ENCODE measurements at regions not wholly inside any gene's neighbourhood (a gene's known extent, or its start where the extent isn't known, plus 50 kb on each side); places are given as distances from the start of the nearest gene placed in this dataset.

GRCh38 chrX:150143721-150144440, 205.6 kb upstream of the EOLA2 start:
- no peak for DNase-seq

- peak; percentile 25 for DNase-seq
These were observed 208.1 kb upstream of the EOLA2 start for GRCh38 chrX:150146271-150146896.

- no peak for DNase-seq
These were observed 210.7 kb upstream of the EOLA2 start for GRCh38 chrX:150148749-150149672.

- DNase-seq = no peak
These were observed 211.9 kb upstream of the EOLA2 start for GRCh38 chrX:150150076-150150779.

GRCh38 chrX:150150780-150151125, 212.4 kb upstream of the MAMLD1 start:
- no peak for DNase-seq

- no peak for DNase-seq
These were observed 211.1 kb upstream of the MAMLD1 start for GRCh38 chrX:150152036-150152435.

- no peak for DNase-seq
These were observed 210.6 kb upstream of the MAMLD1 start for GRCh38 chrX:150152546-150152945.

- no peak for DNase-seq
These were observed 207.6 kb upstream of the MAMLD1 start for GRCh38 chrX:150155436-150156035.

- DNase-seq = no peak
These were observed 206.5 kb upstream of the MAMLD1 start for GRCh38 chrX:150156615-150157014.

- no peak for DNase-seq
These were observed 205.8 kb upstream of the MAMLD1 start for GRCh38 chrX:150157291-150157690.

GRCh38 chrX:150158554-150159332, 204.4 kb upstream of the MAMLD1 start:
- no peak for DNase-seq

GRCh38 chrX:150159537-150159936, 203.6 kb upstream of the MAMLD1 start:
- DNase-seq = no peak

GRCh38 chrX:150160656-150161055, 202.5 kb upstream of the MAMLD1 start:
- DNase-seq = no peak

- no peak for DNase-seq
These were observed 201.9 kb upstream of the MAMLD1 start for GRCh38 chrX:150161193-150161592.

- no peak for DNase-seq
These were observed 201.0 kb upstream of the MAMLD1 start for GRCh38 chrX:150162141-150162540.

GRCh38 chrX:150163221-150163930, 199.7 kb upstream of the MAMLD1 start:
- DNase-seq = no peak

GRCh38 chrX:150163956-150164726, 199.0 kb upstream of the MAMLD1 start:
- DNase-seq = no peak

- DNase-seq = no peak
These were observed 198.0 kb upstream of the MAMLD1 start for GRCh38 chrX:150164971-150165600.

- no peak for DNase-seq
These were observed 197.1 kb upstream of the MAMLD1 start for GRCh38 chrX:150165776-150166610.

Measured in stimulated activated CD8-positive, alpha-beta memory T cell treated with anti-CD3 and anti-CD28 coated beads, Interleukin-4, amount 100 ng/mL, for 48 hours (primary cell).